HG02970 (cell line): ENCODE measurements at regions not wholly inside any gene's neighbourhood (a gene's known extent, or its start where the extent isn't known, plus 50 kb on each side); places are given as distances from the start of the nearest gene placed in this dataset.

Experiments
- ATAC-seq: cut with Tn5 transposase; IDR thresholded peaks from one replicate; pipeline ENCODE4 v1.9.1; 2021; ENCODE audit warnings: mild to moderate bottlenecking, moderate library complexity, moderate number of reproducible peaks; ENCODE audit not compliant: unreplicated experiment, low FRiP score

GRCh38 chr4:27242217-27242616 lies 381.6 kb downstream of the STIM2 start:
- ATAC-seq: no peak

- ATAC-seq: no peak
These were observed 384.6 kb downstream of the STIM2 start for GRCh38 chr4:27245216-27245615.

DNA sequence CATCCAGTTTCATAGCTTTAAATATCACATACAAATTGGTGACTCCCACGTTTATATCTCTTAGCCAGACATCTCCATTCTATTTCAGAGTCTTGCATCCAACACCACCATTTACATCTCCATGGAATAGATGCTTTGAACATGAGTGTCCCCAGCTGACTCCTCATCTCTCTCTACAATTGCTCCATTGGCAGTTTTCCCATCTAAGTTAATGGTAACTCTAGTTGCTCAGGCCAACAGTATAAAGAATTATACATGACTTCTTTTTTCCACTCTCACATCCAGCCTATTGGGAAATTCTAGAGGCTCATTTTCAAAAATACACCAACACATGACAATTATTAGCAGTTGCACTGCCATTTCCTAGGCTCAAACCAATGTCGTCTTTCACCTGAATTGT lies 388.2 kb downstream of the STIM2 start:
- ATAC-seq: no peak

- ATAC-seq: no peak
These were observed 391.1 kb downstream of the STIM2 start for GRCh38 chr4:27251771-27252170.

DNA sequence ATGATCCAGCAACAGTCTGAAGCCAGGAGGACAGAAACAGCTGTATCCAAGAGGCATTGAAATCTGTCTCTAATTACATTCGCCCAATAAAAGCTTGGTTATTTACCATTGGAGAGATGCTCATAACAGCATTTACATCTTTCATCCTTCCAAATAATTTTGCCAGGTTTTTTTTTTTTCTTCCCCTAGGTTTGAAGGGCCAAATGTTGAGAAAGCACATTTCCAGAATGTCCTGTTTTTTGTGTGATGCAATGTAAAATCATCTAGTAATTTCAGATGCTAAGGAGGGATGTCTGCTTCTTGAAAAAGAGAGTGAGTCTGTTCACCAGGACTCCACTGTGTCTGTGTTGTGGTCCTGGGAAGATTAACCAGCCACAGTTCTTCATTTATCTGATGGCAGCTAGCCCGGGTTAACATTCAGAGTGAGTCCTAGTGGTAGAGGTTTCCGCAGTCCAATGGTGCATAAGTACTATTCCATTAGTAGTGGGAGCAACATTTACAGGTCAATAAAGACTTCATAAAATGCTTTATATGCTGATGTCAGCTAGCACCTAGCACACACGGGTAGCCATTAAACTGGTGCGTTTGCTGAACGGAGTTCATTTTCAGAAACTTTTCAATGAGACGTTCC lies 406.8 kb downstream of the STIM2 start:
- no peak for ATAC-seq

DNA sequence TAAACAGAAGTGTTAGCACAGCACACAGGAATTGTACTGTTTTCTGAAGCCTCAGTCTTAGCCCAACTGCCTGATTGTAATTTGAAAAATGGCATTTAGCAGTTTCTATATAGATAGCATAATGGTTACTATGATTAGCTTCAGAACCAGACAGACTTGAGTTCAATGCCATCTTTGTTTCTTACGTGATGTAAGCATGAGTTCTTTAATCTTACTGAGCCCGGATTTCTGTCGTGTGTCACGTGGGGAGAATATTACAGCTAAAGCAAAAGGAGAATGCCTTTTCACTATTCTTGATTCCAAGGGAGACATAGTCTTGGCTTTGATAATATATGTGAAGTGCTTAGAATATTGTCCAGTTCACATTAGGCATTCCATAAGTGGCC lies 407.3 kb downstream of the STIM2 start:
- ATAC-seq: no peak

- no peak for ATAC-seq
These were observed 409.8 kb downstream of the STIM2 start for GRCh38 chr4:27270435-27270834.

GRCh38 chr4:27271555-27271954 lies 410.9 kb downstream of the STIM2 start:
- no peak for ATAC-seq

DNA sequence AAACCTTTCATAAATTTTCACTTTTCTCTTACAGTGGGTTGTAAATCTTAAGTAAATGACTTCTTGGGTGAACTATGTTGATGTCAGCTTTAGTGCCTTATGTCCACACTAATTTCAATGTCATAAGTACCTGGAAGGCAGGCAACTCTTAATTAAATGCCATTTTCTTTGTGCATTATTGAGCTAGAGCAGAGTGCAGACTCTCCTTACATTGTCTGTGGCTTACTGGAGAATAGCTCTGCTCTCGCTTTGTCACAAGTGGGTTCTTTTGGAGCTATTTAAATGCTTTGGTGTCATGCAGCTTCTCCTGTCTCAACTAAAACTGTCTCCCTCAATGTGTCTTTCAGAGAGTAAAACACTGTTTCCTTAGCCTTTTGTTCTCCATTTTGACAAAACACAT lies 411.6 kb downstream of the STIM2 start:
- ATAC-seq: no peak

DNA sequence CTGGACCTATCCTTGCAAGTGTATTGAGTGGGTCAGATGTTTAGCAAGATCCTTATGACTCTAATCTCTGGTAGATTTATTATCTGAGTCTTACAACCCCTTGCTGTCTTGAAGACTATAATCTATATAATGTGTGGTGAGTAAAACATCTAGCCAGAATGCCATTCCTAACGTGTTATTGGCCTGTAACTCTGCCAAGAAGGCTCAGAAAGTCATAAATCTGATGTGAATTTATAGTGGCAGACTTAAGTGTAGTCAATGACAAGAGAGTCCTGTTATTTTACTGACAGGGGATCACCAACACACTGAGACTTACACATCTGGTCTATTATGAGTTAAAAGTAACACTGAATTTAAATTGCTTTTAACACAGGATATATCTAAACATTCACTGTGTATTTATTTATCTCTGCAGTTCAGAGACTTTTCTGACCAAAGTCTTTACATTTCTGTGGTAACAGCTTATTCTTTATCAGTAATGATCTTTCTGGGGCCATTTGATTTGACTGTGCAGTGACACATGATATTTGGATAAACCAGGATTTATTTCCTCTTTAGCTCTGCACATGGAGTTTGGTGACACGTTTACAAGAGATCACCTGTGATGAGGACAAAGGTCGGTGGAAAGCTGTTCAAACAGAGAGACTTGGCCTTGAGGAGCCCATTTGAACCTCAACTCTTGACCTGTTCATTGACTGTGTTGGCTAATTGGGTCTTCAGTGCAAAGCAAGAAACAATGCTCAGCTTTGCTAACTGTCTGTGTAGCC lies 415.8 kb downstream of the STIM2 start:
- no peak for ATAC-seq

- no peak for ATAC-seq
These were observed 418.2 kb downstream of the STIM2 start for GRCh38 chr4:27278615-27279375.

DNA sequence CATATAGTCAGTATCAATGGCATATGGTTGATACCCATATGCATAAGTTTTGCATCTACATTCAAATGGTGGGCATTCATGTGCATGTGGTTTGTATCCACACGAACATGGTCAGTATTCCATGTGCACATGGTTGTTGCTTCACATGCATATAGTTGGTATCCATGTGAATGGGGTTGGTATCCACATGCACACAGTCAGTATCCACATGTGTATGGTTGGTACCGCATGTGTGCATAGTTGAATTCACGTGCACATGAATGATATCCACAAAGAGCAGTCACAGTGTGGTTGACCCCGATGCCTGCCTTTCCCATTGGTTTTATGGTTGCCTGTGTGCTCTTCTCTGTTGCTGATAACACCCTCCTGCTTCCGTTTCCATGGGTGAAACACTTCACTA lies 427.9 kb downstream of the STIM2 start:
- no peak for ATAC-seq

- no peak for ATAC-seq
These were observed 429.1 kb downstream of the STIM2 start for GRCh38 chr4:27289704-27290103.

GRCh38 chr4:27293831-27294230 lies 433.2 kb downstream of the STIM2 start:
- no peak for ATAC-seq

DNA sequence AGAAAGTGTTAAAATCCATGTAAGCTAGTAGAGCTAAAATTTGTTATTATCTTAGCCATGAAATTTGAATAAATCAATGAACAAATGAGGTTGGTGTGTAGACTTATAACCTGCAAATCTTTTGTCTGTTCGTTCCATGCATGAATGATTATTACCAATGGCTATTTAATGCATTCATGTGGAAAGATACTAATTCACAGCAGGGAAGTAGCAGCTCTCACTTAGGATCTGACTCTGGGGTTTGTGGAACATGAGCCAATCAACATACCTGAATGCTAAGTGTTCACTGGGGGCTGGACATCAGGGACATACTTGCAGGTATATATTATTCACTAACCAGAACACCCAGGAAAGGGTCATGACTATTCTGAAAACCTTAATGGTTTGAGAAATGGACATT lies 444.1 kb downstream of the STIM2 start:
- ATAC-seq: no peak

DNA sequence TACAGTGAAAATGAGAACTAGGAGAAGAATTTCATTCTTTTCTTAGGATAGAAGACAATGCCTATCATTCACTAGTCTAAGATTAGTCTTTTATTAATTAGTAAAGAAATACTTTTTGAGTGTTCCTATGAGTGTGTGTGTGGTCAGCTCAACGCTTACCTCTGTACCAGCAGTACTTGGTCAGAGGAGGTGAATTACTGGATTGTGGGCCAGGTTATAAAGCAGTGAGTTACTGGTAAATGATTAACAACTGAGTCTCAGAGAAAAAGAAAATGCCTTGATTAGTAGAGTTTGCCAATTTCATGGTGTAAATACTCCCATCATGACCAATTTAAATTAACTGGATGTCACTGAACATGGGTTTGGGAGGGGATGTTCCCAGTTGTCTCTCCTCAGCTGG lies 444.6 kb downstream of the STIM2 start:
- no peak for ATAC-seq

DNA sequence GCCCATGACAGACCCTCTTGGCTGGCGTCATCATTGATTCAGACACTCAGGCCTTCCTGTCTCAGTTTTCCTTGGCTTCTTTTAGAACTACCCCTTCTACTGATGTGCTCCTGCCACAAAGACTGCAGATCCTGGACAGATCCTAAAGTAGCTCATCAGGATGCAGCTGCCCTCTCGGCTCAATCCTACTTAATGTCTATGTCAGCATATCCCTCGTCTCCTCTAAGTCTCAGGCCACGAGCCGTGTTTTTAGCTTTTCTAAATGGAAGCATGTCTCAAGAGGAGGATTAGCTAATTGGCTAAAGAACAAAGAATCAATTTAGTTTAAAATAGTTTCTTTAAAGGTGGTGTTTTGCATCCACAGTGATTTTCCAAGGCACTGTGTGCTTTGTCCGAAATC lies 447.7 kb downstream of the STIM2 start:
- ATAC-seq: no peak

DNA sequence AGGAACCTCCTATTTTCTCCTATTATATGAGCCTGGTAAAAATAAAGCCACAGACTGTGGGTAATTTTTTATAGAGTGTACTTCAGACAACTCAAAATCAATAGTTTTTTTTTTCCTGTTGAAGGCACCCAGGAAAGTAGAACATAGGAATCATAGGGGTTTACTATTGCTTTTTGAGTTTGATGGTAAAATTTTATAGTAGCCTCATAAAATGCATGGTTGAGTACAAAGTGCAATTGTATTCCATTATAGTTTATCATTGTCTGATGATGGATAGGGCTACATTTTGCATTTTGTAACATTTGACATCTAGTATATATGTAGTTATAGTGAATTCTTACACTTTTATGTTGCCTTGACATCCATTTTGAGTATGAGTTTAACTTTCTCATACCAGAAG lies 455.0 kb downstream of the STIM2 start:
- ATAC-seq: no peak

GRCh38 chr4:27316176-27316575 lies 455.5 kb downstream of the STIM2 start:
- ATAC-seq: no peak

DNA sequence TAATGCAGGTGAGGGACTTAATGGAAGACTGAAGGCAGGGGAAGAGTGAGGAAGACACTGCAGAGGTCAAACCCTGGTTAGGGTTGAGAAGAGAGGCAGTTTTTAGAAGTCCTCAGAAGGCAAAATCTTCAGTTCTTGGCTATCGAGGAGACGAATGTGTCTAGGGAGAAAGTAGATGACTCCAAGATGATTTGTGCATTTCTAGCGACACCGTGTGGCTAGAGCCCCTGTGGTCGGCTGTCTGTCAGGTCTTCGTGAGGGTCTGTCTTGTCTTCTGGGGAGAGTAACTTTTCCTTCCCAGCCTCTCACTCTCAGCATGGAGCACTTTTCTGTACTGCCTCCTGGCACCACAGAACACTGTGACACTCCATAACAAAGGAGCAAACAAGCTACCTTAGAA lies 458.1 kb downstream of the STIM2 start:
- no peak for ATAC-seq

GRCh38 chr4:27326991-27327390 lies 466.4 kb downstream of the STIM2 start:
- ATAC-seq: no peak
